Glomerular visceral epithelial cell (primary cell): ENCODE measurements at regions not wholly inside any gene's neighbourhood (a gene's known extent, or its start where the extent isn't known, plus 50 kb on each side); places are given as distances from the start of the nearest gene placed in this dataset.

ENCODE experiments used
- DNase-seq: peaks from one replicate; pipeline ENCODE4 v3.0.0-alpha.2; 2016; ENCODE audit errors: extremely low spot score

DNA sequence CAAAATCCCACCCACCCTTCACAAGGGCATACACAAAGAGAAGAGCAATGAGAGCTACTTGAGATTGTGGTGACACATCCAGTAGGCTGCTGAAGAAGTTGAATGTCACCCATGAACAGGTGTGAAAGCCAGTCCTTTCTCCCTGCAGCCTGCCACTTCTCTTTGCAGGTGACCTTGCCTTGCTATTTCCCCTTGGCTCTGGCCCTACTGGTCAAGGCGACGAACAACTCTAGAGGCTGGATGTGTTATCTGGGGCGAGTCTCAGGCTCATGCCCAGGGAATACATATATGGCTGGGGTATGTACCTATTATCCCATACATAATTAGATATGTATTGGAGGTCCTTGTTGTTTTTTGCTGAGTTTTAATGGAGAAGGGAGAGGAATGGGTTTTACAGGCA is 70.2 kb upstream of the EGLN3 start:
- no peak for DNase-seq

DNA sequence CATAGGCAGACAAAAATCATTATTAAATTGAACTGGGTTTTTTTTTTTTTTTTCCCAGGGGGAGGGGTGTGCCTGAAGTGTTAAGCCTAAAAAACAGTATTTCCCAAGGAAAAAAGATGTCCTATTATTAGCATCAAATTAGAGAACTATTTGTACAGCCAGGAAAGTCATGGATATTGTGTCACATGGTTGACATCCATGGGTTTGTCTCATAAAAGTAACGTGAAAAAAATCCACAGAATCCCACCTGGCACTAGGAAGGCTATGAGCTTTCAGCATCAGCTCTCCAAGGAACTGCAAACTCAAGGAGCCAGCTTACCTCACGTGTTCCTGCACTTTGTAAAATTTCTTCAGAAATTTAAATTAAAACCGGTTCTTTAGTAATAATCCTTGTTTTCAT is 69.1 kb upstream of the EGLN3 start:
- no peak for DNase-seq

DNA sequence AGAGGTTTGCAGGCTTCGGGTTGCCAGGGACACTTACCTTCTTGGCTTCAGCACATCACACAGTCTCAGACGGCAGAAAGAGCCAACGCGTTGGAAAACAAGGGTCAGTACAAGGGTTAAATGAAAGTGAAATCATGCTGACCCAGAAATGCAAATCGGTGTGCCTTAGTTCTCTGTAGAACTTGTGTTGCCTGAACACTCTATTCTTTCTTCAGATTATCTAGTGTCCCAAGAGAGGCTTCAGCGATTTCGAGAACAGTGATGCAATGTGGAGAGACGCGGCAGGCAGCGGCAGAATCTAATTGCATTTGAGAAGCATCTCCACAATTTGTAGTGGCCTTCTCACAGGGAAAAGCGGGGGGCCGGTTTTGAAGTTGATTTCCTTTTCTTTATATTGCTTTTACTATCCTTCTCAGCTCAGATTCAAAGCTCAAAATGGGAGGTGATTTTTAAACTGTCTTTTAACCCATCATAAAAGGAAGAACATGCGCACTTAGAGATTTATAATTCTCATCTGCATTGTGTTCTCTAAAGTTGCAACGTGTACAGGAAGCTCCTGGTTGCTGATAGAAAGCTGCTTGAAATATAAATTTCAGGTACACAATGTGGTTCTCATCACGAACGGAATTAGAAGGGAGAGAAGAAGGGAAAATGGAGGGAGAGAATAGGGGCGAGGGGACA is 67.8 kb upstream of the EGLN3 start:
- DNase-seq, result no peak

DNA sequence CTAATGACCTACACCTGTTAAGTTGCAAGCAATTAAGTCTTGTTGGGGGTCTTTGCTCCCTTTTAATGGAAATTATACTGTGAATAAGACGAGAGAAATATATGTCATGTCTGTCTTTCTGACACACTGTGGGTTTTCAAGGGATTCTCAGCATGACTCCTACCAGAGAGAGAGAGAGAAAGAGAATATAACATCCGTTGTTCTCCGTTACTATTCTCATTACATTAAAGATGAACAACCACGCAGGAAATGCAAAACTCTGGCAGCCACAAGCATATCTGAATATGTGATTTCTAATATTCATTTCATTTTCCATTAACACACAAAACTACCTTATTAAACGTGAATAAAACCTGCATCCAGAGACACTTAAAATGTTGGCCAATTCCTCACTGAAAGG is 67.3 kb upstream of the EGLN3 start:
- no peak for DNase-seq

DNA sequence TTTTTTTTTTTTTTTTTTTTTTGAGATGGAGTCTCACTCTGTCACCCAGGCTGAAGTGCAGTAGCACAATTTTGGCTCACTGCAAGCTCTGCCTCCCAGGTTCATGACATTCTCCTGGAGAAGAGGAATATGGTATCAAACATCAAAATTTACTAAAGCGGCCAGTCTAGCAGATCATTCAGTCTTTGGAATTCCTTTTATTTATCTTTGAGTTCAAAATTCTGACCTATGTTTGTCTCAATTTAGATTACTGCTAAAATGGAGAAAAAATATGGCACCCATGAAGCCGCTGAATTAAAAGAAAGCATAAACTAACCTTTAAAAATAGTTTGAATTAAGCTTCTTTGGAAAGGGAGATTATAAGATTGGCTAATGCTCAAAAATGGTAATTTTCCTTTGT is 64.5 kb upstream of the EGLN3 start:
- DNase-seq, result no peak

DNA sequence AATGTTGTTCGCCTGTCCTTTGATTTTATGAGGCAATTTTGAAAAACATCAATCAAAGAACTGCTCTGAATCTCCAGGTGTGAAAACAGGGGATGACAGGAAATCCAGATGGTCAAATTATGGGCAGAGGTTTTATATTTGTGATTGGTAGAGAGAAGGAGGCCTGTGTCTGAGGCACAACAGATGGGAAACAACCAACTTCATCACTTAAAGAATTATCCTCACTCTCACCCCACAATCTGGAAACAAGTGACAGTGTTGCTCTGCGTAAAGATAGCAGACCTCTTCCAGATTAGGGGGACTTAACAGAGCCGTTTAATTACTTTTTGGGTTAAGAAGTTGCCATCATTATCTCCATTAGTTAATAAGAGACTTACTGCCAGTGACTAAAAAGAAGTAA is 64.1 kb upstream of the EGLN3 start:
- no peak for DNase-seq

DNA sequence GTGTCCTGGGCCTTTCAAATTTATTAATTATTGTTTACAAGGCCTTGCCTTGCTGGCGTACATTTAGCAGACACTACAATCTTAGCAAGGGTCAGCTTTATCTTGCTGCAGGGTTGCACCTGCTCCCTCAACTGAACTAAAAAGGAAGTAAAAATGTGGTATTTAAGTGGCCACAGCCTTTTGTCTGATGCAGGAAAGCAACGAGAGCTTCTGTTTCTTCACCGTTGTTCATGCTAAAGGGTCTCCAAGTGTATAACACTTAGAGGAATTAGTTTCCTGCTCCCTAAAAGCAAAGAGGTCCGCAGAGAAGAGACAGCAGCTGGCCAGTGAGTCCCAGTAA is 62.8 kb upstream of the EGLN3 start:
- no peak for DNase-seq

DNA sequence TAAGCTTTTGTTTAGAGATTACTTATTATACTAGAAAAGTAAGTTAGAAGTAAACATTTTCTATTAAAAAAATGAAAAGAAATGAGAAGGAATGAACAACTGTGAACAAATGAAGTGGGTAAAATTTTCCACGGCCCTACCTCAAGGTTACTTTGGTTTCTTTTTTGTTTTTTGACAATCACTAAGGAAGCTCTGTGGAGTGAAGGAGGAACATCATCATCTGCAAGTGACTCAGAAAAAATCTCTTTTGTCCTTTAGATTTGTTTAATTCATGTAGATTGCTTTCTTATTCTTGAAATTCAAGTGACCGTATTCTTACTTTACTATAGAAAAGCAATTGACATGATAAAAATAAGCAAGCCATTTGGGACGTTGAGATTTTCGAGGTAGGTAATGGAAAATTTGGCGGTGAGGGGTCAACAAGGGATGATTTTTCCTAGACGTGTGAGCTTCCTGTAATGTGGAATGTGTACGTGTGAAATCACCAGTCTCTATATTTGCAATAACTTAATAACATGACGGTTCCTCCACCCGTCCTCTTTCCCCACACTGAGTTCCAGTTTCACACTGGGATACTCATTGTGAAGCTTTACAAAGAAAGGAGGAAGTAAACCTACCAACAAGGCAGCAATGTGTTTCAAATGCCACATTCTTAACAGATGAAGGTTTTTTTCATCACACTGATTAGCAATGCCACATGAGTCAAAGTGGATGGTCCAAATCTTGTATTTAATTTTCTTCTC is 62.3 kb upstream of the EGLN3 start:
- DNase-seq, result no peak

DNA sequence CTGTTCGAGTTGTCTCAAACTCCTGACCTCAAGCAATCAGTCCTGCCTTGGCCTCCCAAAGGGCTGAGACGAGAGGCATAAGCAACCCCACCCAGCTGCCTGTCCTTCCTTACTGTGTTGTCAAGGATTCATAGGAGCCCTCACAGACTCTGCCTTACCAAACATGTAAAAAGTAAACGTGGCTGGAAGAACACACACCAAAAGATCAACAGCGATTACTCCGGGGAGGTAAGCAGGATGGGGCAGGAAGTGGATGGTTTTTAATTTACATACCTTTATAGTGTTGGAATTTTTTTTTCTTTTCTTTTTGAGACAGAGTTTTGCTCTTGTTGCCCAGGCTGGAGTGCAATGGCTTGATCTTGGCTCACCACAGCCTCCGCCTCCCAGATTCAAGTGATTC is 61.5 kb upstream of the EGLN3 start:
- DNase-seq, result no peak

DNA sequence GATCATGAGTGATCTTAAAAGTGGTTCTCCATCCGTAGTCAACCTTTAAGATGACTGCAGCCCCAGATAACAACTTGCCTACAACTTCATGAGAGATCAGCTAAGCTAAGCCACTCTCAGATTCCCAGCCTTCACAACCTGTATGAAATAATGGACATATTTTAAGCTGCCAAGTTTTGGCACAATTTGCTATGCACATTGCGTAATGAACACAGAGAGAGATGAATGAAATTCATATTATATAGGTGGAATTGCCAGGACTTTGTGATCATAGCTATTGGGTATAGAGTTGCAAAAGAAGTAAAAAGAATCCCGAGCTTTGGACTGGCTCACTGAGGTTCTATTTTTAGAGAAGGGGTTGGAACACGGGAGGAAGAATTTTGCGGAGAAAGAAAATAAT is 59.1 kb upstream of the EGLN3 start:
- DNase-seq, result no peak

DNA sequence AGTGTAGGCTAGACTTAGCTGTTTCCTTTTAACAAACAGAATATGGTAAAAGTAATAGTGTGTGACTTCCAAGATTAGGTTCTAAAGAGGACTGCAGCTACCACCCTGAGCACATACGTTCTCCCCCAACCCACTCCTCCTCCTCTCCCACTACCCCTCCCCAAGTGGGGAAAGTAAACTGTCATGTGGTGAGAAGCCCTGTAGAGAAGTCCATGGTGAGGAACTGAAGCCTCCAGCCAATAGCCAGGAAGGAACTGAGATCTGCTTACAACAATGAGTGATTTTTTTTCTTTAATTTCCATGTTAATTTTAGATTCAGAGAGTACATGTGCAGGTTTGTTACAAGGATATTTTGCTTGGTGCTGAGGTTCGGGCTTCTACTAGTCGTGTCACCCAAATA is 57.0 kb upstream of the EGLN3 start:
- no peak for DNase-seq

DNA sequence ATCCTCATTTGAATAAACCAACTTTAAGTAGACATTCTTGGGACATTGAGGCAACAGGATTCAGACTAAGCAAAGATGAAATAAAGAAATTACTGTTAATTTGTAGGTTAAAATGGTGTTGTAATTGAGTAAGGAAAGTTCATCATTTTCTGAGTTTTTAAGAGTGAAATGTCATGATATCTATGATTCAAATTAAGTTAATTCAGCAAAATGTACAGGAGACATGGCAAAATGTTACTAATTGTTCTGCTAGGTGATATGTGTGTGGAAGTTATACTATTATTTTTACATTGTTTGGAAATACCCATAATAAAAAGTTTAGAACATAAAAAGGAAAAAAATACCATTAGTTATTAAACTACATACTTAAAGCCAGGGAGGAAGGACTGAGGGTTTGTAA is 55.0 kb upstream of the EGLN3 start:
- DNase-seq, result no peak

DNA sequence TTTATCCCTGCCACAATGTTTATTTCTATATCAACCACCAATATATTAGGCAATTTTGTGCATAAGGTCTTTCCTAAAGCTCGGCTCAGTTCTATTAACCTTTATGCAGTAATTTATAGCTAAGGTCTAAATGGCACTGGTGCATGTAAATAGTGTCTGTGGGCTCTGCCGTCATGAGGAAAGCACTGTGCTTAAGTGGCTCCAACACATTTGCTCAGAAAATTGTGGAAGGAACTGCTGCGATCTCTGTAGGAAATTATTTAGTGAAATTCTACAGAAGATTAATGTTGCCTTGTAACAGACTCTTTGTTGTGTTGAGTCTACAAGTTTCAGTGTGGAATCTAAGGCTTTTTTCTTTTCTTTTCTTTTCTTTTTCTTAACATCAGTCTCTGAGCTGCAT is 54.0 kb upstream of the EGLN3 start:
- DNase-seq, result no peak

DNA sequence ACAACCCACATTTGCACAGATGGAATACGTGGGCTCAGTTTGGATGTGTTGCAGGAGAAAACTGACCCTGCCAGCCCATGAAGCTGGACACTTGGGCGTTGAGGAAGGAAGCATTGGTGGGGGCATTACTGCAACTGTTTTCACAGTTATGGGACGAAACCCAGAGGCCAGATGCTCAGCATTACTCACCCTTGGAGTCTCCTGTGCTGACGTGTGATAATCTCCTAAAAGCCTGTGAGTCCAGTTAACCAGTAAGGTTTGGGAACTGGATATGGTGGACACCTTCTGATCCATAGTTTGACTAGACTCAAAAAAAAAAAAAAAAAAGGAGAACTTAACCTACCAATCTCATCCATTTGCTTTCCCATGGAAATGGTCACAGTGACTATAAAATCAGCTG is 52.8 kb upstream of the EGLN3 start:
- no peak for DNase-seq

DNA sequence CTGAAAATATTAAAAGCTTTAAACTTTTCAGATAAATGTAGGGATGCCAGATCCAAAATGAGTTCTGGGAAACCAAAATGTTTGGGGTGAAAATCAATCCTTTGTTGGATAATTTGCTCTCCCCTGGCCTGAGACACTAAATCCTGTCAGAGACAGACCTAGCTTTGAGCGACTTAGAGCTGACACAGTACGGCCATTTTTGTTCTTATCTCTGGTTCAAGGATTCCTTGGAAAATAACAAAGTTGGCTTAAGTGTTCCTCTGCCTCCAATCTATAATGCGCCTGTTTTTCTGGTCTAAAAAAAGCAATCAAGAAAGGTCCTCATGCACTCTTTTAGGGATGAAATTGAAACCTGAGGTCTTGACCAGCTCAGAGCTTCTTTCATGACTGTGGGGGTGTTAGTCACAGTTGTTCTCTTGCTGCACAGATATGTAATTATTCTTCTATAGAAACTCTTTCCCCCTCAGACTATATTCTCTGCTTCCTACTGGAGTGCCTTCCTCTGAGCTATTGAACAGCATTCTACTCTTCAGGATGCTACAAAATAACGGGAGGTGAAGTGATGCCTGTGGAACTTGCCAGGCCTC is 52.3 kb upstream of the EGLN3 start:
- no peak for DNase-seq
